DND-41 (cell line): ENCODE measurements at regions not wholly inside any gene's neighbourhood (a gene's known extent, or its start where the extent isn't known, plus 50 kb on each side); places are given as distances from the start of the nearest gene placed in this dataset.

Source experiments
- EZH2 ChIP-seq: IDR thresholded peaks from 3 replicates; pipeline ENCODE4 v1.6.1; 2012; ENCODE audit warnings: borderline replicate concordance, low read depth, mild to moderate bottlenecking, moderate library complexity, low read length, inconsistent platforms; ENCODE audit not compliant: severe bottlenecking
- TF ChIP-seq, protein P1 (sequence below): IDR thresholded peaks from 2 replicates; pipeline ENCODE4 v1.5.1; 2012; ENCODE audit warnings: borderline replicate concordance, low read length, moderate library complexity, mild to moderate bottlenecking; ENCODE audit not compliant: poor library complexity, severe bottlenecking; ENCODE audit errors: extremely low read depth

DNA sequence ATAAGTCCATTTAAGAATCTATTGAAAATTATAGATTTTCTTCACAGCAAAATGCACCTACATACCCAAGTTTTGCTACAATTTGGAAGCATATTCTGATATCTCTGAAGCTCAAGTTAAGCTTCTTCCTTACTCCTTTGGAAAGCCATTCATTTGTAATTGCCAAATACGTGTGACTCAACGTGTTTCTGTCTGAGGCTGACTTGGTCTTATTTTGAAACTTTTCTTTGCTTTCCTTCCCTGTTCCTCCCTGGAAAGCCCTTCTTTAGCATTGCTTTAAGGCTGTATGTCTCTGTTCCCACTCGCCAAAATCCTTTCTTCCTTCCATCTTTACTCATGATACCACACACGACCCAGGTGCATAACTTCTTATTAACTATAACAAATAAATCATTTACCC lies 232.0 kb downstream of the ZBBX start:
- TF ChIP-seq, protein P1, sequence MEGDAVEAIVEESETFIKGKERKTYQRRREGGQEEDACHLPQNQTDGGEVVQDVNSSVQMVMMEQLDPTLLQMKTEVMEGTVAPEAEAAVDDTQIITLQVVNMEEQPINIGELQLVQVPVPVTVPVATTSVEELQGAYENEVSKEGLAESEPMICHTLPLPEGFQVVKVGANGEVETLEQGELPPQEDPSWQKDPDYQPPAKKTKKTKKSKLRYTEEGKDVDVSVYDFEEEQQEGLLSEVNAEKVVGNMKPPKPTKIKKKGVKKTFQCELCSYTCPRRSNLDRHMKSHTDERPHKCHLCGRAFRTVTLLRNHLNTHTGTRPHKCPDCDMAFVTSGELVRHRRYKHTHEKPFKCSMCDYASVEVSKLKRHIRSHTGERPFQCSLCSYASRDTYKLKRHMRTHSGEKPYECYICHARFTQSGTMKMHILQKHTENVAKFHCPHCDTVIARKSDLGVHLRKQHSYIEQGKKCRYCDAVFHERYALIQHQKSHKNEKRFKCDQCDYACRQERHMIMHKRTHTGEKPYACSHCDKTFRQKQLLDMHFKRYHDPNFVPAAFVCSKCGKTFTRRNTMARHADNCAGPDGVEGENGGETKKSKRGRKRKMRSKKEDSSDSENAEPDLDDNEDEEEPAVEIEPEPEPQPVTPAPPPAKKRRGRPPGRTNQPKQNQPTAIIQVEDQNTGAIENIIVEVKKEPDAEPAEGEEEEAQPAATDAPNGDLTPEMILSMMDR: no peak
- TF ChIP-seq EZH2: no peak
